GM13976 (cell line): ENCODE measurements at regions not wholly inside any gene's neighbourhood (a gene's known extent, or its start where the extent isn't known, plus 50 kb on each side); places are given as distances from the start of the nearest gene placed in this dataset.

Experiments
- DNase-seq: peaks from one replicate; pipeline ENCODE4 v3.0.0; 2012; ENCODE audit warnings: low spot score
- CTCF ChIP-seq: IDR thresholded peaks from 2 replicates; pipeline ENCODE4 v1.5.1; 2012; ENCODE audit warnings: borderline replicate concordance, mild to moderate bottlenecking; ENCODE audit not compliant: insufficient read depth; ENCODE audit errors: extremely low read depth, missing control alignments, control extremely low read depth
- in situ Hi-C: fragments of 300-500 bp; cut with MboI; formaldehyde crosslinking; loops from one replicate; pipeline ENCODE4 v1.12.0; 2022; ENCODE audit warnings: low sequenced_read_pairs, mixed read lengths, inconsistent platforms; ENCODE audit not compliant: unreplicated experiment

DNA sequence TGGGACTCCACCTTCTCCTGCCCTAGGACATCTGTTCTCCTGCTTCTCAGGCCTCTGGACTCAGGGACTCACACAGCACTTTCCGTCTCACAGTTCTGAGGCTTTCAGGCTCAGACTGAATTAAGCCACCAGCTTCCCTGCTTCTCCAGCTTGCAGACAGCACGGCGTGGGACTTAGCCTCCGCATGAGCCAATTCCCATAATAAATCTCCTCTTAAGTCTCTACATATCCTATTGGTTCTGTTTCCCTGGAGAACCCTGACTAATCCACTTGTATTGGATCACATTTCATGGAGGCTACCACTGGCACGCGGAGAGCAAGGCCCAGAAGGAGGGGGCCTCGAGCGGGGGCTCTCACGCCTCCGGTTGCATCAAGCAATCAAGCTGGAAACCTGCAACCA, 1313.6 kb downstream of the TBC1D22A start:
- no peak for DNase-seq
- TF ChIP-seq CTCF, result no peak
- in situ Hi-C loops, result no loop called here

GRCh38 chr22:48075604-48076003, 1313.2 kb downstream of the TBC1D22A start:
- in situ Hi-C loops, result no loop called here
- no peak for TF ChIP-seq CTCF
- no peak for DNase-seq

GRCh38 chr22:48072777-48073176, 1310.3 kb downstream of the TBC1D22A start:
- TF ChIP-seq CTCF, result no peak
- in situ Hi-C loops, result no loop called here
- no peak for DNase-seq

- in situ Hi-C loops, result no loop called here
These were observed 1309.4 kb downstream of the TBC1D22A start for GRCh38 chr22:48071828-48072227.

GRCh38 chr22:48071305-48071704, 1308.9 kb downstream of the TBC1D22A start:
- in situ Hi-C loops, result no loop called here
- no peak for TF ChIP-seq CTCF
- no peak for DNase-seq

More at GRCh38 chr22:48071828-48072227, 1309.4 kb downstream of the TBC1D22A start:
- TF ChIP-seq CTCF, result no peak
- DNase-seq, result no peak

- no peak for DNase-seq
- in situ Hi-C loops, result no loop called here
- no peak for TF ChIP-seq CTCF
These were observed 1308.3 kb downstream of the TBC1D22A start for GRCh38 chr22:48070760-48071159.

- in situ Hi-C loops, result no loop called here
- no peak for TF ChIP-seq CTCF
- DNase-seq, result no peak
These were observed 1307.6 kb downstream of the TBC1D22A start for GRCh38 chr22:48070083-48070482.
